COLO829 (cell line): ENCODE measurements at regions not wholly inside any gene's neighbourhood (a gene's known extent, or its start where the extent isn't known, plus 50 kb on each side); places are given as distances from the start of the nearest gene placed in this dataset.

Experiments used
- DNase-seq: peaks from one replicate; pipeline ENCODE4 v3.0.0; 2012; ENCODE audit warnings: low spot score

DNA sequence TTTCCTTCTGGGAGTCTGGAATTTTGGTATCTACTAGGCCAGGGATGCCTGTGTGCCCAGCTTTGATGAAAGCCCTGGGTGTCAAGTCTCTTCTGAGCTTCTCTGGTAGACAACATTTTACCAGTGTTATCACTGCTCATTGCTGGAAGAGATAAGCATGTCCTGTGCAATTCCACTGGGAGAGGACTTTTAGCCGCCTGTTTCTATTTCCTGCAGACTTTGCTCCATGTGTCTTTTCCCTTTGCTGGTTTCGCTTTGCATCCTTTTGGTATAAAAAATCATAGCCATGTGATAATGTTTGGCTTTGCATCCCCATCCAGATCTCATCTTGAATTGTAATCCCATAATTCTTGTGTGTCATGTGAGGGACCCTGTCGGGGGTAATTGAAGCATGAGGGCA, 163.2 kb downstream of the SLC28A3 start:
- no peak for DNase-seq

DNA sequence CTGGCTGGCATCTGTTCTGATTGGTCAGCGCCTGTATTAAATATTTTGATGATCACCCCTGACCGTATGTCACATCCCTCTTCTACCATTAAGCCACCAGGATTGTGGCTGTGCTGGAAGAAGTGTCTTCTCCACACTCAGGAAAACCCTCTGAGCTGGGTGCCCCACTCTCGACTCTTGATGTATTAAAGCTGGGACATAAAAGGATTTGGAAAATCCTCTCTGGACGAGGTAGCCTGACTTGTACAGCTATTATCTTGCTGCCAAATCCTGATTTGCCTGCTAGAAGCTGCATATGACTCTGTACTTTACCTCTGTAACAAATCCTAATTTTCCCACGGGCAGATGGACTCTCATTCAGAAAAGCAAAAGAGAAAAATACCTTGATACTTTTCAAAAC, 161.0 kb downstream of the SLC28A3 start:
- DNase-seq: no peak

DNA sequence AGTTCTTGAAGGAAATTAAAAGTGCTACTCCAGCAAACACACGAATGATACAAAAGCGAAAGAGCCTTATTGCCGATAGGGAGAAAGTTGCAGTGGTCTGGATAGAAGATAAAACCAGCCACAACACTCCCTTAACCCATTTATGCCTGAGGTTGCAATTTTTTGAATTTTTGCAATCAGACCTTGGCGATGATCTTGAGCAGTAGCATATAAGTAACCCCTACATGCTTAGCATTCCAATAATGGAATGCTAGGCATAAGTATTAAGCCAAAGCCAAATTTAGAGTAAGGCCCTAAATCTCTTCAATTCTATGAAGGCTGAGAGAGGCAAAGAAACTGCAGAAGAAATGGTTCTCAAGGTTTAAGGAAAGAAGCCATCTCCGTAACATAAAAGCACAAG, 153.5 kb downstream of the SLC28A3 start:
- DNase-seq: no peak

DNA sequence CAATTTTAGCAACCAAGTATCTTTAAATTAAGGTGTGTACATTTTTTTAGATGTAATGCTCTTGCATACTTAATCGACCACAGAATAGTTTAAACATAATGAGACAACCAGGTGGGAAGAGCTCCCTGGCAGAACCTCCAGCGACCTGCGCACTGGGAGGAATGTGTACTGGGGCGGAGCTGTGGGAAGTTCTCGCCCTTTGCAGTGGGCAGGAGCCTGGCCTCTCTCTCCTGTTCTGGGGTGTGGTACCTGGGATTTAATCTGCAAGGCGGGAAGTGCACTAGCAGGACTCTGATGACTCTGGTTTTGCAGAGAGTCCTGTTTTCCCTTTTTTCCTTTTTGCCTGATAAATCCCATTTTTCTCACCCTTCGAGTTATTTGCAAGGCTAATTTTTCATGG, 150.7 kb downstream of the SLC28A3 start:
- DNase-seq: no peak

DNA sequence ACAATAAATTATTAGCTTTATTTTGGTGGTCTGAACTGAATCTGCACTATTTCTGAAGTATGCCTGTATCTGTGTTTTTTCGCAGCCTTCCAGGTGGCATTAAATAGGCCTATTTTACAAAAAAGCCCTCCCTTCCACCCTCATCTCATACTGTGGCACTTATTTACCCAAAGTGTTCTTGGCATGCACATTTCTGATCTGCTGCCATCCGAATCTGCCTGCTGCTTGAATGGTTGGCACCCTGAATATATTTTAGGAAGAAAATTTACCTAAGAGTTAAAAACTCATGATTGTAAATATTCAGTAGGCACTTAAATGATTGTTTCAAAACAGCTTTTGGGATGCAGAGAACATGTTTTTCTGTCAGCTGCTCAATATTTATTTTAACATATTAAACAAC, 150.1 kb downstream of the SLC28A3 start:
- no peak for DNase-seq

DNA sequence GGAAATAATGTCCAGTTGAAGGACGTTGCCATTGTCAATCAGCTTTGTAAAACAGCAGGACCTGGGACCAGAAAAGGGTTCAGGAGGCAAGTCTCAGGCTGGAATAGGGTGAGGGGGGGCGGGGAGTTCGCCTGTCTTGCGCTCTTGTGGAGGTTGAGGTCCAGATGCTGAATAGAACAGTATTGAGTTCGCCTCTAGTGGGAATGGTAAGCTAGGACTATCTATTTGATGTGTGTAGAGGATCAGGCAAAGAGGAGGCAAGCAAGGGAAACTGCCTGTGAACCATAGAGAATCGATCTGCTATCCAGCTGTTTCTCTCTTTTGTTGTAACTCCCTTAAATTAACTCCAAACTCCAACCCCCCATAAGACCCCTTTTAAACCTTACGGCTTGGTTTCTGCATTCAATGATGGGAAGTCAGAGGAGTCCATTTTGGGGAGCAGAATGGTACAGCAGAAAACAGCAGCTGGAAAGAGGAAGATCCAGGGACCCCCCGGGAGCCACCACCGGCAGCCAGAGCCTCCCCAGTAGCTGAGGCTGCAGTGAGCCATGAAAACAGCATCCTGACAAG, 133.7 kb downstream of the SLC28A3 start:
- no peak for DNase-seq

DNA sequence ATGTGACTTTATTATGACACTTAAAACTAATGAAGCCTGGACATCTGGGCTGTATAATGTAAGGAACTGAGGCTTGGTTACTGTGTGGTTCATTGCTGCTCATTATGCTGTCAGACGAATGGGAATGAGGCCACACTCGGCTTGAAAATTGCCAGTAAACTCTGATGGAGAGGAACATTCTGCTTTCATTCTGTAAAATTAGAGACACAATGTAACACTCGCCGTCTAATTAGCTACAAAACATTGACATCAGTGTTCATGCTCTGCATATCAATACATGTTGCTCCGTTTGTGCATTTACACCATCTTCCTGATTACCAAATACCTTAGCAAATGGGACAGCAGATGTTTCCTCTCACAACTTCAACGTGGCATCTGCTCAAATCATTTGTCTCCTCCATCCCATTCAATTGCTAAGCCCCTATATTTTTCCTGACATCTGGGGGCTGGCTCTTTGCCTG, 133.0 kb downstream of the SLC28A3 start:
- DNase-seq: no peak

DNA sequence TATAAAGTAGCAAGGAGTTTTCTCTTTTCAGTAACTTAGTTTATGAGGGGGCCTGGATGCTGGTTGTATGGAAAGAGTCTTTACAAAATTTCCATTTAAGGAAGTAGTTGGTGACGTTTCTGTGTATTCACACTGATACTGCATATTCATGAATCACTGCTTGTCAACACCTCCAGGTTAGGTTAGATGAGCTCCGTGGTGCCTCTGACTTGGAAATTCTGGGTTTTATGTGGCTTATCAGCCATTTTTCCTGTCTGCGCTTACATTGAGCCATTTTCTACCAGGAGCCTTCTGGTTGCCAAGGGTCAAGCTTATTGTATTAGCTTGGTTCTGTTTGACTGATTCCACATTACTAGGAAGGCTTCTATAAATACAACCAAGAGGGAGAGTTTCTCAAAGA, 128.3 kb downstream of the SLC28A3 start:
- DNase-seq: no peak

DNA sequence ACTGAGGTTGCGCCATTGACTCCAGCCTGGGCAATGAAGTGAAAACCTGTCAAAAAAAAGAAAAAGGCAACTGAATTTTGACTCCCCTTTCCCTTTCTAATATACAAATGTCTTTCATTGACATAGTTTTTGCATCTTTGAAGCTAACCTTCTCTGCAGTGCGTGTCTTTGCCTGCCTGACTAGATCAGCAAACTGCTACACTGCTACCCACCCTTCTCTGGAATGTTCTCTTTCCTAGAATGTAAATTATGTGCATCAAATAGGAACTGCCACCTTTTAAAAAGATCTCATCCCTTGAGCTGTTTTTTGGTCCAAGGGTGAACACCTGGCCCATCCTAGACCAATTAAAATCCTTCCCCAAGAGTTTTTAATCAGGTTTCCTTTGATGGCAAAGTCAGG, 127.6 kb downstream of the SLC28A3 start:
- no peak for DNase-seq

DNA sequence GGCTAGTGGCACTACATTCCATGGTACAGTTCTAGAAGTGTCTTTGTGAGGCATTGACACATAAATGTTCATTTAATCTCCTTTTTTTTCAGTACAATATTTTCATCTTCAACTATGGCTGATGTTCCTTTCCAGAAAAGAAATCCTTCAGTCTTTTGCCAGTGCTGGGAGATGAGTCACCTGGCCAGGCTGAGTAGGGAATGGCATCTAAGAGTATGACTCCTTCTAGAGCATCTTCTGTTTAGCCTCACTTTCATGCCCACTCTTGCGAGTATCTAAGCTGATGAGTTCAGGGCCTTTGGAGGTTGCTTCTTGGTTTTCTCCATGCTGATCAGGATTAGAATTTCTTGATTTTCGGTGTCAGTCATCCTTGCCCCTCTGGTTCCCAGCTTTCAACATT, 124.4 kb downstream of the SLC28A3 start:
- DNase-seq: no peak

DNA sequence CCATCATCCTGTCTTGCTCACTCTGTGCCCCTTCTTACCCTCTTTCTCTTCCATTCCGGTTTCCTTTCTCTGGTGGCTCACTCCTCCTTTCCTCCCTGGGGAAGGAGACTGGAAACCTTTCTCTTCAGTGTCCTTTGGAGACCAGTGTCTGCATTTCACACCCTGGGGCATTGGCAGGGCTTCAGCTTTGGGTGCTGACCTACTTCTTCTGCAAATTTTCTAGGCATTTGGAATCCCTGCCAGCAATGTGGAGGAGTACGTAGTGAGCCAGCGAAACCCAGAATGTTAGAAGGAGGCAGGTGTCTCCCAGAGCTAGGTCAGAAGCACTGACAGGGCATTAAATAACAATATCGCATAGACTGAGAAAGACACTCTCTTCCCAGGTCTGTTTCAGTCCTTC, 122.2 kb downstream of the SLC28A3 start:
- DNase-seq: no peak

DNA sequence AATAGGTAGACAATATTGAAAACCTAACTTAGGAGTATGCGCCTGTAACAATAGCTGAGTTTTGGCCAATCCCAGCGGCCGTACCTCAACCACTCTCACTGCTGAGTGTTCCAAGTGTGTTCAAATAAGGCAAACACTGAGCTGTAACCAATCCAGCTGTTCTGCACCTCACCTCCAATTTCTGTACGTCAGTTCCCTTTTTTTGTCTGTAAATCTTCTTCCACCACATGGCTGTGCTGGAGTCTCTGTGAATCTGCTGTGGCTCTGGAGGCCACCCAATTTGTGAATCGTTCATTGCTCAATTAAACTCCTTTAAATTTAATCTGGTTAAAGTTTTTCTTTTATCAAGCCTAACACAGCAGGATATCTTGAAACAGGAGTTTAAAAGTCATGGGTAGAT, 116.3 kb downstream of the SLC28A3 start:
- no peak for DNase-seq
